Activated CD4-positive, alpha-beta T cell treated with anti-CD3 and anti-CD28 coated beads, Interleukin-2, amount 50 U/mL, for 48 hours (primary cell): ENCODE measurements at regions not wholly inside any gene's neighbourhood (a gene's known extent, or its start where the extent isn't known, plus 50 kb on each side); places are given as distances from the start of the nearest gene placed in this dataset.

Experiments
- DNase-seq, 2 experiments: peaks; one replicate each; pipeline ENCODE4 v3.0.0-alpha.2; 2020

DNA sequence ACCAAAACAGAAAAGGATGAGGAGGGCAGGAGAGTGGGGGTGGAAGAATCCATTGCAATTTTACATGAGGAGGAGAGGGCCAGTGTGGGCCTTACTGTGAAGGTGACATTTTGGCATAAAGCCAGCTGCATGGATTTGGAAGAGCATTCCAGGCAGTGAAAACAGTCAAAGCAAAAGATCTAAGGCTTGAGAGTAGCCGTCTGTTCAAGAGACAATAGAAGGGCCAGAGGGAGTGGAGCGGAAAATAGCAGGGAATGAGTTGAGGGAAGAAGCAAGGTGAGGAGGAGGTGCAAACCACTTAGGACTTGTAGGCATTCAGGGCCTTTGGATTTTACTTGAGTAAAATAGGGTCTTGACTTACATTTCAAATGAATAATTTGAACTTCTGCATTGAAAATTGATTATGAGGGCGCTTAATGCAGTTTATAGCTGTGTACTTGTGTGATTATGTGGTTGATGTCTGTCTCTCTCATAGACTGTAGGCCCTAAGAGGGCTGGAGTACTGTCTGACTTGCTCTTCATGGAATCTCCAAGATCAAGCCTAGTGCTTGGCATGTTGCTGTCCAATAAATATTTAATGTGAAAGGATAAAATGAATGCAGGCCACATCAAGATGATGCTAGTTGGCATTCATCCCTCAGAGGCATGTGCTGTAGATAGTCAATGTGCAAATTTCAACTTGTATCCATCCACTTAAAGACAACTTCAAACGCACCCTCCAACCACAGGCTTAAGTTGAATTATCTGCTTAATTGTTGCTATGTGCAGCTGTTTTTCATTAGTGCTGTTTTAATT lies 772.1 kb upstream of the RBFOX1 start:
- no peak for DNase-seq

- no peak for DNase-seq
Measured at GRCh38 chr16:6558661-6559060, 774.0 kb upstream of the RBFOX1 start.

DNA sequence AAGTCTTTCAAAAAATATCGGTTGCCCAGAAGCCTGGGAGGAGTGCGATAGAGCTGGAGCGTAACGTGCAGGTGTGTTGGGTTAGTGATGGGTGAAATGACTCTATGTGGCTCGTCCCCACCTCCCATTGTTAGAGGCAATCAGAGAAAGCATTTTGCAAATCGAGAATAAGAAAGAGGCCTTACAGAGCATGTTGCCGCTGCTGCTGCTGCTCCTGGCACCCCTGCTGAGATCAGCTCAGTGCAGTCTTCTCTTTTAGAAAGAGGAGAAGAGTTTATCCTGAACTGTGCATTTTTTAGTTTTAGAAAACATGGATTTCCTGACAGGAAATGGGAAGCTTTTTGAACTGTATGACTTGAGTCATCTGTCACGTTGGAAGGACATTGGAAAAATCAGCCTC lies 774.5 kb upstream of the RBFOX1 start:
- DNase-seq, result no peak

DNA sequence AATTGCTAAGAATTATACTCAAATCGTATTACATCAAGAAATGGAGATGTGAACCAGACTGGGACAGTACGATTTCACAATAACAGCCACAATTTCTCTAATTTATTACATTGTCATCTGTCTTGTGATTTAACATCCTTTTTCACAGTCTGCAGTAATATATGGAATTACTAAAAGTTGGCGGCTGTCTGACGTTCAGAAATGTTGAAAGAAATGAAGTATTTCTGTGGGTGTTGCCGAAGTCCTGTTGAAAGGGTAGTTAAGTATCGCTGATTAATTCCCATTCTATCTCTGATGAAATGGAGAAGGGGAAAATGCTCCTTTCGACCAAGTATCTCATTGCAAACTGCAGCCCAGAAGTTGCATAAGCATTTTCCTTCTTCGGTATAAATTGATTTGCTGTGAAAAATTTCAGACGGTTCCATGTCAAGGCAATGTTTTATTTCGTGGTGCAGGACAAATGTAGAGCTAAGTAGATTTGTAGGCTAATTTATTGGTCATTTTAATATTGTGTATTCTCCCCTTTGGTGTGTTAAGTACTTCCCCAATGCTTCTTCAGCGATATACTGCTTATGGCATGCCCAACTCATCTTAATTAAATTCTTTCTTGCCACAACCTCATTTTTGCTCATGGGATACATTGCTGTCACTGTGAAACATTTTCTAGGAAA lies 775.2 kb upstream of the RBFOX1 start:
- DNase-seq, result no peak

DNA sequence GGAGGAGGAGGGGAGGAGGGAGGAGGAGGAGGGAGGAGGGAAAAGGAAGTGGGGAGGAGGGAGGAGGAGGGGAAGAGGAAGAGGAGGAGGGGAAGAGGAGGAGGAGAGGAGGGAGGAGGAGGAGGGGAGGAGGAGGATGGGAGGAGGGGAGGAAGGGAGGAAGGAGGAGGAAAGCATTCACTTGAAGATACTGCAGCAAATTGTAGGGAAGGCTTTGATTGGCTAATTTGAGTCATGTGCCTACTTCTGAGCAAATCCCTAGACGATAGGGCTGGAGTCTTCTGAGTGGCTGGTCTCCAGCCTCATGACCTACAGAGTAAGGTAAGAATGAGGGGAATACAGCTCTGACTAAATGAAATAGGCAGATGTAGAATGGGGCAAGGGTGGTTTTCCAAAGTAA lies 783.2 kb upstream of the RBFOX1 start:
- no peak for DNase-seq

DNA sequence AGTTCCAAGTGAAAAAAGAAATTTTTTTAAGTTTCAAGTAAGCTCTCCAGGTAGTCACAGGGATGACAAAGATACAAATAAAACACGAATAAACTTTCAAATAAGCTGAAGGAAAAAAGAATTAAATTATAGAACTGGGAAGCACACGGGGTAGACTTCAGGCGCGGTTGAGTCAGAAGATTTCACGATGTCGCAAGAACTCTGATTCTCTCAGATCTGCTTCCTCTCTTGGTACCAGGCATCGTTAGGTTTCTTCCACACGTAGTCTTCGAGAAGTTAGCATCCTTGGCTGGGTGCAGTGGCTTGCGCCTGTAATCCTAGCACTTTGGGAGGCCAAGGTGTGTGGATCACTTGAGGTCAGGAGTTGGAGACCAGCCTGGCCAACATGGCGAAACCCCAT lies 784.1 kb upstream of the RBFOX1 start:
- no peak for DNase-seq

GRCh38 chr16:6547131-6547530 lies 785.5 kb upstream of the RBFOX1 start:
- no peak for DNase-seq

GRCh38 chr16:6545329-6545728 lies 787.3 kb upstream of the RBFOX1 start:
- no peak for DNase-seq

DNA sequence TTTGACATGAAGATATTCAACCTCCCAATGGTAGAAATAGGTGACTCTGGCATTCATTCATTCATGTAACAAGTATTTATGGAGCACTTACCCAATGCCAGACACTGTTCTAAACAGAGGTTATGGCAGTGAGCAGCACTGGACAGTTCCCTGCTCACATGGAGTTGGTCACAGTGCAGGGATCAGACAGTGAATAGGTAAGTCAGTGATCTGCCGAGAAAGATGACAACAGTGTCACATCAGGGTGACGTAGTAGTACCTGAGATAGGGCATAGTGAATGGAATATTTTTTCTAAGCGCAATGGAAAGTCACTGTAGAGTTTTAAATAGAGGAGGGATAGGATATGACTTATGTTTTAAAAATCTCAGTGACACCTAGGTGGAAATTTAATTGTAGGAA lies 791.4 kb upstream of the RBFOX1 start:
- no peak for DNase-seq

DNA sequence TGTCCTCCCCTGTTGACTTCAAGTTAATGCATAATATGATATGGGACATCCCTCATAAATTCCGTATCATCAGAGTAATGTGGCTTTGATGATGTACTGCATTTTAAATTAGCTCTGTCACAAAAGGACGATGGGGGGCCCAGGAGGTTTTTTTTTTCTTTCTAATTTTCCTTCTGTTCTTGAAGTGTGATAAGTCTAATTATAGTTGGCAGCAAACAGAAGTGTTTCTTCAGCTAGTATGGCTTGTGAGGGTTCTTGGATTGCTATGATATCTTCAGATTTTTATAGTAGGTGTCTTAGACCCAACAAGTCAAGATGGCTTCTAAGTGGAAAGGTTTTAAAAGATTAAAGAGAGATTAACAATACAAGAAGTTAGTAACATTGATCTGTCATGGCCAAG lies 796.2 kb upstream of the RBFOX1 start:
- no peak for DNase-seq

DNA sequence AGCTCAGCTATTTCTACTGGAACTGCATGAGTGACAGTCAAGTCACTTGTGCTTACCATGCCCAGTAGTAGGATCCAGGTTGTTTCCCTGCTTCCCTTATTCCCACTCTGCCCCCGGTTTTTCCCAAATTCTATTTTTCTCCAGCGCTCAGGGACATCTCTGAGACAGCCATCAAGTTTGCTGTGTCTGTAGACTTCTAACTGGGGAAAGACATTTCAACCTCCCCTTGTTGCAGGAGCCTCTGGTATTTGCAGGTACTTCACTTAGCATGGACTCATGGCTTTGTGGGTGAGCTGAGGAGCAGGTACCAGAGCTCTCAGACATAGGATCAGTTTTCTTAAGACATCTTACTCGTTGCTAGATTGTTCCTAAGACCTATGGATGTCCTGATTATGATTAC lies 801.6 kb upstream of the RBFOX1 start:
- DNase-seq, result no peak

GRCh38 chr16:6528217-6528616 lies 804.4 kb upstream of the RBFOX1 start:
- no peak for DNase-seq

DNA sequence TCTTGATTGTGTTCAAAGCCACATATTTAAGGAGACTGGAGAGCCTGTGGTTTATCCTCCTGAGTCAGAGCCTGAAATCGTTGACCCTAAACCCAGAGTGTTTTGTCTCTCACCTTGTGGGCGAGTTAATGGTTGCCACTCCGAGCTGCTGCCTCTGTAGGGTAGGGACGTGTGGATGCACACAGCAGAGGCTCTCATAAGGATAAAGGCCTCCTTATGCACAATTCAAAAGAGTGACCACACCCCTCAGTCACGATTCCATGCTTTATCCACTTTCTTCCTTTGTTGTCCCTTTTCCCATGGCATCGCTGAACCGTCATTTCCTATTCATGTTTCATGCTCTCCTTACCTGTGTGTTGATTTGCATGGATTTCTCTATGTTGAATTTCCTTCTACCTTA lies 805.0 kb upstream of the RBFOX1 start:
- DNase-seq, result no peak

GRCh38 chr16:6524501-6524900 lies 808.1 kb upstream of the RBFOX1 start:
- DNase-seq, result no peak

GRCh38 chr16:6517020-6517720 lies 815.5 kb upstream of the RBFOX1 start:
- DNase-seq, result no peak

DNA sequence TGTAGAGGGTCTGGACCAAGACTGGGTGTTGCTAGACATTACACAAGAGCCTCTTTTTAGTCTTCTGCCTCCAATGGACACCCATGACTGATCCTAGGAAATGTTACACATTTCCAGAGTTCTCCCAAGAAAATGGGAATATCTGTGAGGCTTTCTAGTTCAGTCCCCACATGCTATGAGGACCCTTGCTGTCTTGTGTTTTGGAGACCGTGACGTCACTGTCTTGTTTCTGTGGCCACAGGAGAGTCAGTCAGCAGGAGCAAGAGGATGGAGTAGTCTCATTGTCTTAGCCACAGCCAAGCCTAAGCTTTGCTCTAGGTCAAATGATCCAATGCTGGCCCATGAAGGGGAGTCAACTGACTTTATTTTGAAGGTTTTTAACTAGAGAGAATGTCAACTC lies 820.1 kb upstream of the RBFOX1 start:
- no peak for DNase-seq

GRCh38 chr16:6510261-6510660 lies 822.4 kb upstream of the RBFOX1 start:
- DNase-seq, result no peak

GRCh38 chr16:6499413-6499812 lies 833.2 kb upstream of the RBFOX1 start:
- DNase-seq, result no peak

- DNase-seq, result no peak
Measured at GRCh38 chr16:6498858-6499257, 833.8 kb upstream of the RBFOX1 start.

- no peak for DNase-seq
Measured at GRCh38 chr16:6496996-6497395, 835.6 kb upstream of the RBFOX1 start.

- no peak for DNase-seq
Measured at GRCh38 chr16:6495486-6496210, 837.0 kb upstream of the RBFOX1 start.

GRCh38 chr16:6494716-6495115 lies 837.9 kb upstream of the RBFOX1 start:
- no peak for DNase-seq

- DNase-seq, result no peak
Measured at GRCh38 chr16:6493555-6493954, 839.1 kb upstream of the RBFOX1 start.
